ENCODE measurements at regions not wholly inside any gene's neighbourhood (a gene's known extent, or its start where the extent isn't known, plus 50 kb on each side); places are given as distances from the start of the nearest gene placed in this dataset.

DNA sequence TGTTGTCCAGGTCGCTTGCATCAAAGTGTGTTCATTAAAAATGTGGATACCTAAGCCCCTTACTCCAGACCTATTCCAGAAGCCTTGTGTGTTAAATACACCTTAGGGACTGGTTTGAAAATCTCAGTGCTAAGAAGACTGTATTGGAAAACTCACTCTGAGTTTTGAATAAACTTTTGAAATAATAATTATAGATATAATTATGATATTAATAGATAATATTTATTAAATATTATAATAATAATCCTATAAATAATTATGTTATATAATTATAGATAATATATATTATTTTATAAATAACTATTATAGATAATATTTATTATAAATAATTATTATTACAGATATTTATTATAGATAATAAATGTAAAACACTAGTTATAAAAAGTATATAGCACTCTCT is 165.3 kb downstream of the ARRDC3 start:
- no peak for TF ChIP-seq EZH2phosphoT487 (IDR thresholded peaks at IDR 0.05; ENCODE audit: low read depth)
- TF ChIP-seq, protein P1, sequence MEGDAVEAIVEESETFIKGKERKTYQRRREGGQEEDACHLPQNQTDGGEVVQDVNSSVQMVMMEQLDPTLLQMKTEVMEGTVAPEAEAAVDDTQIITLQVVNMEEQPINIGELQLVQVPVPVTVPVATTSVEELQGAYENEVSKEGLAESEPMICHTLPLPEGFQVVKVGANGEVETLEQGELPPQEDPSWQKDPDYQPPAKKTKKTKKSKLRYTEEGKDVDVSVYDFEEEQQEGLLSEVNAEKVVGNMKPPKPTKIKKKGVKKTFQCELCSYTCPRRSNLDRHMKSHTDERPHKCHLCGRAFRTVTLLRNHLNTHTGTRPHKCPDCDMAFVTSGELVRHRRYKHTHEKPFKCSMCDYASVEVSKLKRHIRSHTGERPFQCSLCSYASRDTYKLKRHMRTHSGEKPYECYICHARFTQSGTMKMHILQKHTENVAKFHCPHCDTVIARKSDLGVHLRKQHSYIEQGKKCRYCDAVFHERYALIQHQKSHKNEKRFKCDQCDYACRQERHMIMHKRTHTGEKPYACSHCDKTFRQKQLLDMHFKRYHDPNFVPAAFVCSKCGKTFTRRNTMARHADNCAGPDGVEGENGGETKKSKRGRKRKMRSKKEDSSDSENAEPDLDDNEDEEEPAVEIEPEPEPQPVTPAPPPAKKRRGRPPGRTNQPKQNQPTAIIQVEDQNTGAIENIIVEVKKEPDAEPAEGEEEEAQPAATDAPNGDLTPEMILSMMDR (IDR thresholded peaks at IDR 0.05; ENCODE audit: low read depth, low read length): no peak

Measured in OCI-LY3 (cell line).